ENCODE measurements at regions not wholly inside any gene's neighbourhood (a gene's known extent, or its start where the extent isn't known, plus 50 kb on each side); places are given as distances from the start of the nearest gene placed in this dataset.

DNA sequence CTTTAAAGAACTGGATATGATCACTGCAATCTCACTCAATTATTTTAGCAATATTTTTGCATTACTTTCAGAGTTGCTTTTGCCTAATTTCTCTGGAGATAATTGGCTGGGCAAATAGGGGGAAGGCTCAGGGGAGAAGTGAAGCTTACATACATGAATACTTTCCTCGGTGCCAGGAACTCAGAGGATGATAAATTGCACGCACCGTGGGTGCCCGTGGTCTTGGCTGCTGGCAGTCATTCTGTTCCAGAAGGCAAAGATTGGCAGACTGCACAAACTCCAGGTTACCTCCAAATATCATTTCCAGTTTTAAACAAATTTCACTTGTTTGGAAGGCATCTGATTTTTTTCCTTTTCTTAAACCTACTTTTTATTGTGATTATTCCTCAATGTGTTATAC, 197.8 kb upstream of the TMEM72 start:
- TF ChIP-seq POLR2A (IDR thresholded peaks at IDR 0.05; ENCODE audit: low read depth, low read length) = no peak
- TF ChIP-seq POLR2AphosphoS5 (IDR thresholded peaks at IDR 0.05; ENCODE audit: low read depth, low read length) = no peak
- no peak for TF ChIP-seq TAF1 (IDR thresholded peaks at IDR 0.05; ENCODE audit: borderline replicate concordance, low read depth, low read length)
